Activated T-cell treated with anti-CD3 and anti-CD28 coated beads for 48 hours (primary cell): ENCODE measurements at regions not wholly inside any gene's neighbourhood (a gene's known extent, or its start where the extent isn't known, plus 50 kb on each side); places are given as distances from the start of the nearest gene placed in this dataset.
"Not testable (repeated sequence)": the region's sequence is repeated elsewhere in the genome, so short reads cannot be mapped to it uniquely, and the experiment has no call there.

ENCODE experiments used
- DNase-seq: peaks from one replicate; pipeline ENCODE4 v3.0.0-alpha.2; 2020; ENCODE audit warnings: low read depth

DNA sequence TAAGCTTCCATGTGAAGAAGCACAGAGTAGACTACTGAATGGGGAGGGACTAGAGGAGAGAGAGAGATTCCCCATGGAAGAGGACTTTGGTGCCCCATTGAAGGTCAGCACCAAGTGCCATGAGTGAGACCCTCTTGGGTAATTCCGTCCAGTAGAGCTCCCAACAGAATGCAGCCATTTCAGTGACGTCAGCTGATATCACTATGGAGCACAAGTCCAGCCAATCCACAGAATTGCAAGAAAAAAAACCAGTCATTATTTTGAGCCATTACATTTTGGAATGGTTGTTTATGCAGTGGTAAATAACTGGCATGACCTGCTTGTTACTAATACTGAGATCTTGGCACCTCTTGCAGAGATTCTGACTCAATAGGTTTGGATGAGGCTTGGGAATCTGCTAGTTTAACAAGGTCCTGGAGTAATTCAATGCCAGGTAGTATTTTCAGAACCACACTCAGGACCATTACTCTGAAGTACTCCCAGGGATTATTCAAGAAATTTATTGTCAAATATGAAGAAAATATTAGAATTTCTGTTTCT, 52.6 kb upstream of the SP8 start:
- DNase-seq: no peak

DNA sequence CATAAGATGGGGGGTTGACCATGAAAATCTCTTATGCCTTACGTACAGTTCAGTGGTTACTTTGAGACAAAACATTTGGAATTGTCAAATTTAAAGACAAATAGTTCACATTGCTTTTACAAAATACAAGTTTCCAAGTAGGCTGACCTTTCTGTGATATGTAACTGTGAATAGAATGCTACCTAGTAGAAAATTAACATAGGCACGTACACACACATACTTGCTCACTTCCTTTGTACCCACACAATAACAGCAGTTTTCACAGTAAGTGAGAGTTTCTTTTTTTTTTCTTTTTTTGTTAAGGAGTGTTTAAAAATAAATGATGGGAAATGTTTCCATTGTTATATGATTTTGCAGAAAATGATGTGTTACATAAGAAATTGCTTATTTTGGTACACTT, 53.3 kb upstream of the SP8 start:
- no peak for DNase-seq

DNA sequence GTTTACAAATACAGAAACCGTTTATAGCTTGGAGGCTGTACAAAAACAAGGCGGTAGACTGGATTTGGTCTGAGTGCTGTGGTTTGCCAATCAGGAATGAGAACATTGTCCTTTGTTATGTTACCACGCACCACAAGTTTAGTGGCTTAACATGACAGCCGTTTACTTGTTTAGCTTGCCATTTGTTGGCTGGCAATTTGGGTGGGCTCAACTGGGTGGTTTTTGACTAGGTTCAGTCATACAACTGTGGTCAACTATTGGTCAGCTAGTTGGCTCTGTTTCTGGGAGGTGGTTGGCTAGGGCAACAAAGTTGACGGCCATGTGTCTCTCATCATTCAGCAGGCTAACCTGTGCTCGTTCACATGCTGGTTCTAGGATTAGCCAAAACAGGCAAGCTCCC, 60.1 kb upstream of the SP8 start:
- DNase-seq: no peak

DNA sequence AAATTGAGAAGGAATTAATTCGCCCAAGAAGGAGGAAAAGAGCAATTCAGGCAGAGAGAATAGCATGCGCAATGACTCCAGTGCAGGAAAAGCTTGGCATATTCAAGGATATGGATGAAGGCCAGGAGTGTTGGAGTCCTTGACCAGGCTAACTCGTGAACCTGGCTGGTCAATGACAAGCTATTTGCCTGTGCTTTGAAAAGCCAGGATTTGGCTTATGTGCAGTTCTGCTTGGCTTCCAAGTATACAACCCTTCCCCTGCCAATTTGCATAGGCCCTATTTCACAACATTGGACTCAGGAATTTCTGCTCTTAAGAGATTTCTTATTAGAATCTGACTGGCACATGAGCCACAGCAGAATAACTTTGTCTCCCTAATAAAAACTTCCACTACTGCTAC, 72.3 kb upstream of the SP8 start:
- DNase-seq: no peak

DNA sequence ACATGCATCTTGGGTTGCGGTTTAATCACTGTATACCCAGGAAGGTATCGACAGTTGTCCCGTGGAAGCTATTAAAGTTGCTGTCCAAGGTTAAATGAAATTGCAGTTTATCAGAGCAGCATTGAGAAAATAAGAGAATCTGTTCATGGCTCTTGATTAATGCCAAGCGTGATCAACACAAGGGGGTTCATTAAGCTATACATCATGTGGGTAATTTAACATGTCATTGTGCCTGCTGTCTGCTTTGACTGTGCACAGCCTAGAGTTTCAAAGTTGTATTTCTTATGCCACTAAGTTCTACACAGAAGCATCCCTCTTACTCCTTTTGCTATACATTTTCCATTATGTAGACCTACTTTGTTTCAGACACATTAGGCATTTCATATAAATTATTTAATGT, 74.8 kb upstream of the SP8 start:
- DNase-seq: no peak

DNA sequence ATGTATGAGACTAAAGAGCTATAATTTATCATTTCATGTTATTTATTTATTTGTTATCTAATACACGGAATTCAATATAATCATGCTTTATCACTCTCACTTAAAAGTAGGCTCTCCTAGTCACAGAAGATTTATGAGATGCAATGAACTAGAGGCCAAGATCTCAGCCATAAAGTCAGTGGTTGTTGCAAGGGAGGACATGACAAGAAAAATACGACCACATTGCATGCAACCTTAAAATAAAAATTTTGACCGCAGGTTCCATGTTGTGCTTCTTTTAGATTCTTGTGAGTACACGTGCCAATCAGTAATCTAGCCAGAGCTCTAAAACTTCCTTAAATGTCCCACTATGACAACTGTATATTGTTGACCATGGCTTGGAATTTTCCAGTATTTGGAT, 75.9 kb upstream of the SP8 start:
- no peak for DNase-seq

DNA sequence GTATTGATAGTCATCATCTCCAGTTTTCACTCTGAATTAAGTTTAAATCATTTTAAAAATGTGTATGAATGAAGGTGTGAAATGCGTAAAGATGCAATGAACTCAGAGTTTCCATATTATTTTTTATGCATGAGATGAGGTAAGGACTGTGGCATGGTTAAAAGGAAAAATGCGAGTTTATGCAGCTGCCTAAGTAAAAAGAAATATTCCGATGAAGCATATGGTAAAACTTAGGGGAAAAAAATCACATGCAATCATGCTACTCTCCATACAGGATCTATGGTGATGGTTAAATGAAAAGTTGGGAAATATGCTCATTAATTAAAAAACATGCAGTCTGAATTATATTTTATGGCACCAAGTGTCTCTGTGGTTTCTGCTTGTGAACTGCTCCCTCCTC, 77.5 kb upstream of the SP8 start:
- no peak for DNase-seq

DNA sequence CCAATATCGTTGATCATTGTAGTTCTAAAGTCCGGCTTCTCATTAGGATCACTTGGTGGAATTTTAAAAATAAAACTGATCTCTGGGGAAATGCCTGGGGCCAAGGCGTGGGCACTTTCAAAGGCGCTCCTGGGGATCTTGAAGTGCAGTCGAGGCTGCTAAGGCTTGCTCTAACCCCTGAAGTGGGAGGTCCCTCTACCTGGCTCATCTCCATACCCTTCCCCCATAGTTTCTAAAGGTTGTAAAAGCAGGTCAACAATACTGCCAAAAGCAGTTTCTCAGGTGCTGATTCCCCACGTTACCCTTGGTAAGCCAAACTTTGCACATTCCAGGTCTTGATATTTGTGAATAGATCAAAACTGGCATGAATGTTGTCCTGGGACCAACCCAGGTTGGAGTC, 79.0 kb upstream of the SP8 start:
- DNase-seq: no peak

DNA sequence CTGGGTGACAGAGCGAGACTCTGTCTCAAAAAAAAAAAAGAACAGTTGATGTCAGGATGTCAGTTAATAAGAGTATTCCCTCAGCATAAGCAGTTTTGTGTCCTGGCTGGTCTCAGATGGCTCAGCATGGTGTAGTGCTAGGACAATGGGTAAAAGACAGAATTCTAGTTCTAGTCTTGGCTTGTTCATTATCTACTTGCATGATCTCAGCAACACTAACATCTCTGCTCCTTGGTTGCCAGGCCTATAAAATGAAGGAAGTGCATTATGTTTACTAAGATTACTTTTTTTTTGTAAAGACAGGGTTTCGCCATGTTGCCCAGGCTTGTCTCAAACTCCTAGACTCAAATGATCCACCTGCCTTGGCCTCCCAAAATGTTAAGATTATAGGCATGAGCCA, 84.3 kb upstream of the SP8 start:
- no peak for DNase-seq

DNA sequence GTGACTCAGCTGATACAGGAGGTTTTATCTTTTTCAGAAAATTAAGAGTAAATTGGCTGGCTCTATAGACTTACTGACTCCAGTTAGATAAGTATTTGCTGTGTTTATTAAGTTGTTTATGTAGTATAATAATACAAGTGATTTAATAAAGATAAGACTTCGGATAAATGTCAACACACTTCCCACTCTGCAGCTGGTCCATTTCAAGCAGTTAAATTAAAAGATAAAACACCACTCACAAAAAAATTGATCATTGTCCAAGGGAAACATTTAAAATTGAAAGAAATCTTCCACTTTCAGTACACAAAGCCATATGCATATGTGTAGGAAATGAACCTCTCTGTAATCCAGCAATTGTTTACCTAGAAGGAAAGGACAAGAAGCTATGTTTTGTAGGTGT, 106.1 kb upstream of the SP8 start:
- DNase-seq: no peak

DNA sequence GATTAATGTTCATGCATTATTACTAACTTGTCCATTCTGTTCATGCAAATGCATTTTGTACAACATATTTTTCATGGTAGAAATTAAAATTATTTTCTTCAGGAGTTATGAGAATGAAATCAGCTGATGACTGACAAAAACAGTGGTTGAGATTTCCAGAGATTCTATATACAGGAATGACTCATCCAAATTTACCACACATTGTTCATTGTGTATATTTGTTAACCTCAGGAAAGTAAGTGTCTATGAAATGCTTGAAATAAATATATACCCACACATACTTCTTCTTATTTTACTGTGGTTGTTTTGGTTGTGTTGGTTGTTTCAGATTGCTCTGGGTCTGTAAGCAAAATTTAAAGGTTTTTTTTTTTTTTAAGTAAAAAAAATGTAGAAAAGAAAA, 108.1 kb upstream of the SP8 start:
- DNase-seq: no peak

DNA sequence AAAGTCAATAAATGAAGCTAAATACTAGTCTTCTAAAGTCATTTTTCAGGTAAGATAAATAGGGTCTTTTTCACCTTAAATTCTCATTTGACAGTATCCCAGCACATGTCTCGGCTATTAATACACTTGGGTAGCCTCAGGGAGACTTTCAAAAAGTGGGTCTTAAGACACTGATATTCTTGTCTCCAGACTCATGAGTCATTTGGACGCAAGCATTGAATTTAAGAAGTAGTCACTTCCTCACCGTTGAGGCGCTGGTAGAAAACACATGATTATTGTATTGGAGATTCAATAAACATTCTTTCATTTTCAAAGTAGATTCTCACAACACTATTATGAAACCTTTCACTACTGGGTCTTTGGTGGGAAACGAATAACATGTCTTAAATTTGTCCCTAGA, 108.9 kb upstream of the SP8 start:
- no peak for DNase-seq

DNA sequence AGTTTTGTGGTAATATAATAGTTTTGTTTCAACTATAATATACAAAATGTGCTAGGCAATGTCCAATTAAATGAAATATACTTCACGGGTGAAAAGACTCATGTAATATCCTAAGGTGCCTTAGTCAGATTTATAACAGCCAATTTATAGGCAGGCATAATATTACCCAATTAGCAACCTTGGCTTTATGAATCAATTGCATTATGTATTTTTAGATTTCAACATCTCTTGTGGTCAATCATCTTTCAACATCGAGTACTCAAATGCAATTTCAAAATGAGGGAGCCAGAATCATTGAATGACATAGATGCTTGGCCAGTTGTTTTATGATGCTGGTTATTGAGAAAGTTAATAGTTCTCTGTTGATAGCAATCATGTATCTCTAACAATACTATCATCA, 110.3 kb upstream of the SP8 start:
- DNase-seq: no peak

DNA sequence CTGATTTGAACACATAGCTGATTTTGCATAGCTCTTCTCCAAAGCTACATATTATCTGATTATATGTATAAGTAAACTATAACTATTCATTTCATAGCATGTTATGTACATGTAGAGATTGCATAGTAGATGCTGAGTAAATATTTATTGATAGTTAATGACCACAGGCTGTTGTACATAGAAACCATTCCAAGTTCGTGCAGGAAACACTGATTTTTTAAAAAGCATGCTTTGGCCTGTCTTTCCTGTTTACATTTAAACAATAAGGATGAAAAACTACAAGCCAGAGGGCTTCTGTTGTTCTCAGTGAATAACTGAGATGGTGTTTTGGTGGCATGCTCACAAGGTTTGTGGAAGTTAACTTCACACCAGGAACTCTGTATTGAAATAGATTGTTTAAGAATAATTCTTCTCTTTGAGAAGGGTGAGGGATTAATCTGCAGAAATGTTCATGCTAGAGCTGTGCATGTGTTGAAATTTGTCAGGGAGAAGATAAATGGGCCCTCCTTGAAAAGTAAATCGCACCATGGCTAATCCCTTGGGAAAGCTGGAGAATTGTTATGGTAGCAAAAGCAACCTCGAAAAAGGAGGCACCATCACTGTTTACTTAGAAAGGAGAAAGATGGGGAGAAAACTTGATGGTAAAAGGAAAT, 120.2 kb upstream of the SP8 start:
- no peak for DNase-seq

DNA sequence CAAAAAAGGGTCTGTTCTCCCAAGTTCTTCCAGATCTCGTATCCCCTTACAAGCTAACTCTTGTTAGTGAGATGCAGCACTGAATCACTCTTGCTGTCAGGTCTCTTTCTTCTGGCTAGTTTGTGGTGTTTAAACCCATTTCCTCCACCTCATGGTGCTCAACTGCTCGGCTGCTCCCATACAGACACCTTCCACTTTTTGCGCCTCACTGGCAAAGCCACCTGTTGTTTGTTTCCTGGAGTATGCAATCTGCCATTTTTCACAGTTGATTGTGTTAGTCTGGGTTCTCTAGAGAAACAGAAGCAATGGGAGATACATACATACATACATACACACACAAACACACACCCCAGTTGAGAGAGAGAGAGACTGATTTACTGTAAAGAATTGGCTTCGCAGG, 124.4 kb upstream of the SP8 start:
- no peak for DNase-seq

DNA sequence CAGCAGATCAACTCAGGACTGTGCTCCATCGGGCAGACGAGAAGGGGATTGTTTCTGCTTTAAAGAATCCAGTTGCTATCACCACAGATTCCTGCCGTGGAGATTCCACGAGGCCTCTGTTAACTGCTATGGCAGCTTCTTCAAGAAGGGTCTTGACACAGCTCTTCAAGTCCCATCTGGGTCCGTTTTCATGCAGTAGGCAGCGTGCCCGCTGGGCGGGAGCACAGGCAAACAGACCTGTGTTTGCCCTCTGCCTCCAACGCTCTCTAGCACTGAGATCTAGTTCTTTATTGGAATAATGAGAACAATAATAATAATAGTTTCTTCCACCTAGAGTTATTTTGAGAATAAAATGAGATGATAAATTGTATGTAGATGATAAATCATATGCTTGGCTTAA, 127.2 kb upstream of the SP8 start:
- no peak for DNase-seq

DNA sequence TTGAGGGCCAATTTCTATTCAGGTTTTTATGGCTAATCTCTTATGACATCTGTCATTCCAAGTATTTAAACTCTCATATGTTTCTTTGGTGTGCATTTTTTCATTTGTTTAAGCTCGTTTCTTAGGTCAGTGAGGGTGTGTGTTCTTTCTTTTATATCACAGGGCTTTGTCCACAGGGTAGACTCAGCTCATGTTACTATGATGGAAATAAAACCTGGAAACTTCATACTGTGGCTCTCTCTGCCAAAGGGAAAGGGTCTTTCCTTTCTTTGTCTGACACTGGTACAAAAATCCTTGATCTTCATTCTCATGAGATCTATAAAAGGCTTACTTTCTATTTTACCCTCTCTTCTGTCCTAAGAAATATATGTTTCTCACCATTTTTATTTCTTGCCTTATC, 129.6 kb upstream of the SP8 start:
- DNase-seq: no peak

DNA sequence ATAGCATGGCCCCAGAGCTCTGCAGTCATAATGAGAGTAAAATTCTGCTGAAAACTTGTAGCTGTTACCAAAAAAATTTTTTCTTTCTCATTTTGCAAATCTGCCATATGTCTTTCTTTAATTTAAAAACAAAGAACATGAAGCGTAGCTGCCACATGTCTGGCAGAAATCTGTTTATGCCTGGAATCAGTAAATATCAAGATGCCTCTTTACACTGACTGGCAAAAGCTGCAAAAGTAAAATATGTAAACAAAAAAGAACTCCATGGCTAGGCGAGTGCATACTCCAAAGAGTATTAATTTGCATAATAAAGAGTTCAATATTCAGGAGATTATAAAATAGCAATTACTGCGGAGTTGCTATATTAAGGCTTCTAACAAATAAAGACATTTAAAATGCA, 130.9 kb upstream of the SP8 start:
- DNase-seq: no peak

DNA sequence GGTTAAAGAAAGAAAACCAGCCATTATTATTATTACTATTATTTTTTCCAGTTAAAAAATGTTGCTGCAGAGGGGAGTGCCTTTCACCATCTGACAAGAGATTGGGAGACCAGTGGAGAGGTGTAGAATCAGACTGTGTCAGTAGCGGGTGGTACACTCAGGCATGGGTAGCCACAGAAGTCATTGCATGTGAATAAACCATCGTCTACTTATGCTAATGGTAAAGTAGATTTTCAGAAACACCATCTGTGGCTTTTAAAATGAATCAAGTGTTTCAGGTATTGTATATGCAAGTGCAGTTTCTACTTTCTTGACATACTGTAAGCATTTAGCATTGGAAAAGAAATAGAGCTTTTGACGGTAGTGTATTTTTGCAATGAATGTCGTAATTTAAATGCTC, 131.5 kb upstream of the SP8 start:
- no peak for DNase-seq

DNA sequence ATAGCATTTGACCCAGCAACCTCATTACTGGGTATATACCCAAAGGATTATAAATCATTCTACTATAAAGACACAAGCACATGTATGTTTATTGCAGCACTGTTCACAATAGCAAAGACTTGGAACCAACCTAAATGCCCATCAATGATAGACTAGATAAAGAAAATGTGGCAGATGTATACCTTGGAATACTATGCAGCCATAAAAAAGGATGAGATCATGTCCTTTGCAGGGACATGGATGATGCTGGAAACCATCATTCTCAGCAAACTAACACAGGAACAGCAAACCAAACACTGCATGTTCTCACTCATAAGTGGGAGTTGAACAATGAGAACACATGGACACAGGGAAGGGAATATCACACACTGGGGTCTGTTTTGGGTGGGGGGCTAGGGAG, 140.5 kb upstream of the SP8 start:
- DNase-seq: not testable (repeated sequence)

DNA sequence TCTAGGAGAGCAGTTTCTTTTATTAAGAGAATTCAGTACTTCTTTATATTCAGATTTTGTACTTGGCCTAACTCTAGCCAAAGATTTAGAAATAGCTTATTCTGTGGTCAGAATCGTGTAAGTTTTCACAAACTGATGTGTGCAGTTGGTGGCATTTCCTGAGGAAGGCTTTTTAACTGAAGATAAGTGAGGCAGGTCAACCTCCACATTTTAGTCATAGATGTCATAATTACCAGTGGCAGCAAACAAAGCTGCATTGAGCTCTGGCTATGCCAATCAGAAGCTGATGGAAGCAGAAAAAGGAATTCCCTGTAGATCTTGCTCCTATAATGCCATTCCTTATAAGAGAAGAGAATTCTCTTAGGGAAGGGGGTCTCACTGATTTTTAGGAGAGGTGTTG, 141.3 kb upstream of the SP8 start:
- DNase-seq: no peak

DNA sequence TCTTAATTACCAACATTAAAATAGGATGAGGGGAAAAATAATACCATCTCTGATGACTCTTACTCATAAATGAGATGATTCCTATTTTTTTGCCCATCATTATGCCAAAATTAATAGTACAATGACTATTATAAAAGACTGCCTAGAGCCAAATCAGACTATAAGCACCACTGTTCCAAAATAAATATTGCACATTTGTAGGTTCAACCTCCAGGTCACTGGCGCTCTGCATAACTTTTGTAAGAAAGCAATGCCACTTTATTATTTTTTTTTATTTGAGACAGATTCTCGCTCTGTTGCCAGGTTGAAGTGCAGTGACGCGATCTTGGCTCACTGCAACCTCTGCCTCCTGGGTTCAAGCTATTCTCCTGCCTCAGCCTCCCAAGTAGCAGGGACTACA, 142.5 kb upstream of the SP8 start:
- DNase-seq: no peak

DNA sequence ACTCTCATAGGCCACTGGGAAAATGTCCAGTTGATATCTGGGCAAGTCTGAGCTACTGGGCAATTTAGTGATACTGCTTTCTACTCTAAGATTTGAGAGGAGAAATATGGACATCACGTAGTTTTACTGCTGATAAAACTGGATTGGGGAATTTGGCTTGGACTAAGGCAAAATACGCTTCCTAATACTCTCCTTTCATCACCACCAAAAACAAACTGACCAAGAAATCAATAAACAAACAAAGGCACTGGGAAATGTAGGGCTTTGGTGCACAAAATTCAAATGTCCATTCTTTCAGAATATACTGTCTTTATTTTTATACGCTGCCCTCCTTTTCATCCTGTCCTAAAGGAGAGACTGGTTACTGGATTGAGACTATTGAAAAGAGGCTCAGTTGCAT, 145.1 kb upstream of the SP8 start:
- DNase-seq: no peak

DNA sequence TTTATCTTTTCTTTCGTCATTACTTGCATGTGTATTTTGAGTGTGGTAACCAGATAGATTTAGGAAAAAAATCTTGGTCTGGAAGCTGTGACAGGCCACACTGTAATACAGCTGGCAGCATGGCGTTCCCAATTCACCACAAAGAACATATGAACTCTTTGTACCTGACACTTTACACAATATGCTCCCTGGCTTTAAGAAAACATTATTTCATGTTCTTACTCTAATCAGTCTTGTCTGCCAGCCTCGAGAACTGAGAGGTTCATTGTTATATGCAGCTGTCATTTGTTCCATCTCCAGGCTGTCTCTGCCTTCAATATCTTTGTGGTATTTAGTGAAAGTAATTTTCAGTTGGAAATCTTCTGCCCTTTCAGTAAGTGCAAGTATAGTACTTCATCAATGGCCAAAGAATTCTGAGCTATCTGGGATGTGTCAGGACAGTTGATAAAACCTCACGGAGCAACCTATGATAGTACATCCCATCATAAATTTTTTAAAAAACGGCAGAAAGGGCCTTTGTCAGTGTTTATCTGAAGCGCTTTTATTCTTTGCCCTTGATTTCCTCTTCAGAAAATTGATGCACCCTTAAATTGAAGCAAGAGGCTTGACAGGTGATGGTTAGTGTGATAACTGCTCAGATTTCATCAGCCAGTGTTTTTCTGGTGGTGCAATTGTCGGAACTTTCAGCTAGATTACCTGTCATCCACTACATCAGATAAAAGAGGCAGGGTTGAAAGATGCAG, 146.3 kb upstream of the SP8 start:
- DNase-seq: no peak
